Transverse colon (tissue), 3 donors: ENCODE measurements at regions not wholly inside any gene's neighbourhood (a gene's known extent, or its start where the extent isn't known, plus 50 kb on each side); places are given as distances from the start of the nearest gene placed in this dataset.

Source experiments
- EP300 ChIP-seq: sonication (generic); formaldehyde crosslinking; IDR thresholded peaks from one replicate; pipeline ENCODE4 v1.6.1; 2017; ENCODE audit warnings: antibody characterized with exemption, low read depth
- POLR2A ChIP-seq: fragments of 450-650 bp; IDR thresholded peaks from one replicate; pipeline ENCODE4 v1.6.1; 2016; ENCODE audit warnings: antibody characterized with exemption, mild to moderate bottlenecking, moderate library complexity
- TF ChIP-seq, protein P1 (sequence below), 5 experiments: fragments of 200-600 bp in 3 of 5; fragments of 450-650 bp in 2 of 5; sonication (generic) in 3 of 5; IDR thresholded peaks; 1 replicate in 2 of 5; 2 replicates in 3 of 5; pipeline ENCODE4 v1.5.1; 2016 to 2017; ENCODE audit warnings: antibody characterized with exemption in 5 of 5, inconsistent platforms in 3 of 5, mild to moderate bottlenecking in 2 of 5, moderate library complexity in 1 of 5

GRCh38 chr3:103499132-103499900 is 1064.5 kb downstream of the ZPLD1 start:
- TF ChIP-seq, protein P1, sequence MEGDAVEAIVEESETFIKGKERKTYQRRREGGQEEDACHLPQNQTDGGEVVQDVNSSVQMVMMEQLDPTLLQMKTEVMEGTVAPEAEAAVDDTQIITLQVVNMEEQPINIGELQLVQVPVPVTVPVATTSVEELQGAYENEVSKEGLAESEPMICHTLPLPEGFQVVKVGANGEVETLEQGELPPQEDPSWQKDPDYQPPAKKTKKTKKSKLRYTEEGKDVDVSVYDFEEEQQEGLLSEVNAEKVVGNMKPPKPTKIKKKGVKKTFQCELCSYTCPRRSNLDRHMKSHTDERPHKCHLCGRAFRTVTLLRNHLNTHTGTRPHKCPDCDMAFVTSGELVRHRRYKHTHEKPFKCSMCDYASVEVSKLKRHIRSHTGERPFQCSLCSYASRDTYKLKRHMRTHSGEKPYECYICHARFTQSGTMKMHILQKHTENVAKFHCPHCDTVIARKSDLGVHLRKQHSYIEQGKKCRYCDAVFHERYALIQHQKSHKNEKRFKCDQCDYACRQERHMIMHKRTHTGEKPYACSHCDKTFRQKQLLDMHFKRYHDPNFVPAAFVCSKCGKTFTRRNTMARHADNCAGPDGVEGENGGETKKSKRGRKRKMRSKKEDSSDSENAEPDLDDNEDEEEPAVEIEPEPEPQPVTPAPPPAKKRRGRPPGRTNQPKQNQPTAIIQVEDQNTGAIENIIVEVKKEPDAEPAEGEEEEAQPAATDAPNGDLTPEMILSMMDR (IDR thresholded peaks at IDR 0.05): no peak
- TF ChIP-seq POLR2A (no peak), EP300 (no peak)
